ENCODE measurements at regions not wholly inside any gene's neighbourhood (a gene's known extent, or its start where the extent isn't known, plus 50 kb on each side); places are given as distances from the start of the nearest gene placed in this dataset.

- TF ChIP-seq POLR2A (IDR thresholded peaks at IDR 0.05): no peak
- TF ChIP-seq, protein P1, sequence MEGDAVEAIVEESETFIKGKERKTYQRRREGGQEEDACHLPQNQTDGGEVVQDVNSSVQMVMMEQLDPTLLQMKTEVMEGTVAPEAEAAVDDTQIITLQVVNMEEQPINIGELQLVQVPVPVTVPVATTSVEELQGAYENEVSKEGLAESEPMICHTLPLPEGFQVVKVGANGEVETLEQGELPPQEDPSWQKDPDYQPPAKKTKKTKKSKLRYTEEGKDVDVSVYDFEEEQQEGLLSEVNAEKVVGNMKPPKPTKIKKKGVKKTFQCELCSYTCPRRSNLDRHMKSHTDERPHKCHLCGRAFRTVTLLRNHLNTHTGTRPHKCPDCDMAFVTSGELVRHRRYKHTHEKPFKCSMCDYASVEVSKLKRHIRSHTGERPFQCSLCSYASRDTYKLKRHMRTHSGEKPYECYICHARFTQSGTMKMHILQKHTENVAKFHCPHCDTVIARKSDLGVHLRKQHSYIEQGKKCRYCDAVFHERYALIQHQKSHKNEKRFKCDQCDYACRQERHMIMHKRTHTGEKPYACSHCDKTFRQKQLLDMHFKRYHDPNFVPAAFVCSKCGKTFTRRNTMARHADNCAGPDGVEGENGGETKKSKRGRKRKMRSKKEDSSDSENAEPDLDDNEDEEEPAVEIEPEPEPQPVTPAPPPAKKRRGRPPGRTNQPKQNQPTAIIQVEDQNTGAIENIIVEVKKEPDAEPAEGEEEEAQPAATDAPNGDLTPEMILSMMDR (IDR thresholded peaks at IDR 0.05): no peak
- 62 to 71% (median 68%) methylated on average over 1 of the region's 1 CpG for WGBS, 4 donors
- Histone ChIP-seq H3K4me3 (no peak overlapping the region), H3K36me3 (replicated peaks in 1 of 2) (no peaks in the 10 kb centered on the region), H3K4me1 (replicated peaks in 1 of 2) (no peaks in the 10 kb centered on the region), H3K27me3 (no peaks in the 10 kb centered on the region), H3K27ac (no peak overlapping the region), H3K9me3 (replicated peaks in 1 of 3) (peaks cover 0 to 6% (median 0%) of the 10 kb centered on the region in 3 donors)
- DNase-seq: no peak
- intact Hi-C loops (cut with DNase I): no loop called here
Measured at GRCh38 chr6:9711365-9711764, 703.5 kb downstream of the TFAP2A start.

- Histone ChIP-seq H3K9me3 (replicated peaks in 1 of 3) (peaks cover 0 to 6% (median 0%) of the 10 kb centered on the region in 3 donors), H3K36me3 (replicated peaks in 1 of 2) (no peaks in the 10 kb centered on the region), H3K27me3 (no peaks in the 10 kb centered on the region), H3K4me1 (replicated peaks in 1 of 2) (no peaks in the 10 kb centered on the region), H3K4me3 (no peak overlapping the region), H3K27ac (no peak overlapping the region)
- intact Hi-C loops (cut with DNase I): no loop called here
- DNase-seq: no peak
- no peak for TF ChIP-seq POLR2A (IDR thresholded peaks at IDR 0.05)
- TF ChIP-seq, protein P1 (IDR thresholded peaks at IDR 0.05): no peak
- 41 to 55% (median 46%) methylated on average over 2 of the region's 2 CpGs for WGBS, 4 donors
Measured at GRCh38 chr6:9710574-9710973, 704.3 kb downstream of the TFAP2A start.

- Histone ChIP-seq H3K27ac (no peak overlapping the region), H3K36me3 (replicated peaks in 1 of 2) (no peaks in the 10 kb centered on the region), H3K9me3 (replicated peaks in 1 of 3) (peaks cover 0 to 6% (median 0%) of the 10 kb centered on the region in 3 donors), H3K4me1 (replicated peaks in 1 of 2) (no peaks in the 10 kb centered on the region), H3K27me3 (no peaks in the 10 kb centered on the region), H3K4me3 (no peak overlapping the region)
- 68 to 71% (median 69%) methylated on average over 2 of the region's 2 CpGs for WGBS, 4 donors
- TF ChIP-seq, protein P1 (IDR thresholded peaks at IDR 0.05): no peak
- no peak for TF ChIP-seq POLR2A (IDR thresholded peaks at IDR 0.05)
- no peak for DNase-seq
- intact Hi-C loops (cut with DNase I): no loop called here
Measured at GRCh38 chr6:9708600-9708999, 706.3 kb downstream of the TFAP2A start.

GRCh38 chr6:9704989-9705388 lies 709.9 kb downstream of the TFAP2A start:
- WGBS, 4 donors: 54 to 76% (median 69%) methylated on average over 2 of the region's 2 CpGs
- H3K36me3 ChIP-seq (replicated peaks in 1 of 2): no peaks in the 10 kb centered on the region
- DNase-seq: no peak
- H3K27ac ChIP-seq: no peak overlapping the region
- no peaks in the 10 kb centered on the region for H3K9me3 ChIP-seq (replicated peaks in 1 of 3)
- H3K4me1 ChIP-seq (replicated peaks in 1 of 2): no peaks in the 10 kb centered on the region
- no peaks in the 10 kb centered on the region for H3K27me3 ChIP-seq
- intact Hi-C loops (cut with DNase I): no loop called here
- H3K4me3 ChIP-seq: no peak overlapping the region
- TF ChIP-seq, protein P1 (IDR thresholded peaks at IDR 0.05): no peak
- no peak for TF ChIP-seq POLR2A (IDR thresholded peaks at IDR 0.05)
